ENCODE measurements at regions not wholly inside any gene's neighbourhood (a gene's known extent, or its start where the extent isn't known, plus 50 kb on each side); places are given as distances from the start of the nearest gene placed in this dataset.

DNA sequence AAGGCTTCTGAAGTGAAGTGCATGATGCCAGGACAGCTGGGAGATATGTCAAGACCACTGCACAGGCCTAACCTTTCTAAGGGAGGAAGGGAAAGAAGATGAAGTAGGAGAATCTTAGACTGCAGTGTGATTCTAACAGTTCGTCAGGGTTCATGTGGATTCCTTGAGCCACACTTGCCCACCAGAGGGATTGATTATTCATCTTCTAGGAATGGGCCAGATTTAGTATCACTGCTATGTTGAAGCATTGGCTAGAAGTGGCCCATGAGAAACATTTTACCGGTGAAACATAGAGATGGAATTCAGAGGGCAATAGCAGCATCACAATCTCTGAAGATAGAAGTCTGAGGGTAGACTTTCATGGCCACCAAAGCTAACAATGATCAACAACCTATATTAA lies 550.8 kb upstream of the SLITRK1 start:
- TF ChIP-seq TCF7 (CRISPR knock-in tag; IDR thresholded peaks at IDR 0.05; ENCODE audit: low read depth) (no peak), ATF1 (CRISPR knock-in tag; IDR thresholded peaks at IDR 0.05) (no peak), RELA (CRISPR knock-in tag; IDR thresholded peaks at IDR 0.05; ENCODE audit: borderline replicate concordance) (no peak), NFE2L1 (CRISPR knock-in tag; IDR thresholded peaks at IDR 0.05) (no peak), HMGA2 (CRISPR knock-in tag; IDR thresholded peaks at IDR 0.05) (no peak), JUN (CRISPR knock-in tag; IDR thresholded peaks at IDR 0.05) (no peak), ETV6 (CRISPR knock-in tag; IDR thresholded peaks at IDR 0.05) (no peak)
- TF ChIP-seq, protein P1, sequence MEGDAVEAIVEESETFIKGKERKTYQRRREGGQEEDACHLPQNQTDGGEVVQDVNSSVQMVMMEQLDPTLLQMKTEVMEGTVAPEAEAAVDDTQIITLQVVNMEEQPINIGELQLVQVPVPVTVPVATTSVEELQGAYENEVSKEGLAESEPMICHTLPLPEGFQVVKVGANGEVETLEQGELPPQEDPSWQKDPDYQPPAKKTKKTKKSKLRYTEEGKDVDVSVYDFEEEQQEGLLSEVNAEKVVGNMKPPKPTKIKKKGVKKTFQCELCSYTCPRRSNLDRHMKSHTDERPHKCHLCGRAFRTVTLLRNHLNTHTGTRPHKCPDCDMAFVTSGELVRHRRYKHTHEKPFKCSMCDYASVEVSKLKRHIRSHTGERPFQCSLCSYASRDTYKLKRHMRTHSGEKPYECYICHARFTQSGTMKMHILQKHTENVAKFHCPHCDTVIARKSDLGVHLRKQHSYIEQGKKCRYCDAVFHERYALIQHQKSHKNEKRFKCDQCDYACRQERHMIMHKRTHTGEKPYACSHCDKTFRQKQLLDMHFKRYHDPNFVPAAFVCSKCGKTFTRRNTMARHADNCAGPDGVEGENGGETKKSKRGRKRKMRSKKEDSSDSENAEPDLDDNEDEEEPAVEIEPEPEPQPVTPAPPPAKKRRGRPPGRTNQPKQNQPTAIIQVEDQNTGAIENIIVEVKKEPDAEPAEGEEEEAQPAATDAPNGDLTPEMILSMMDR (IDR thresholded peaks at IDR 0.05) = no peak
- TF ChIP-seq, protein P2, sequence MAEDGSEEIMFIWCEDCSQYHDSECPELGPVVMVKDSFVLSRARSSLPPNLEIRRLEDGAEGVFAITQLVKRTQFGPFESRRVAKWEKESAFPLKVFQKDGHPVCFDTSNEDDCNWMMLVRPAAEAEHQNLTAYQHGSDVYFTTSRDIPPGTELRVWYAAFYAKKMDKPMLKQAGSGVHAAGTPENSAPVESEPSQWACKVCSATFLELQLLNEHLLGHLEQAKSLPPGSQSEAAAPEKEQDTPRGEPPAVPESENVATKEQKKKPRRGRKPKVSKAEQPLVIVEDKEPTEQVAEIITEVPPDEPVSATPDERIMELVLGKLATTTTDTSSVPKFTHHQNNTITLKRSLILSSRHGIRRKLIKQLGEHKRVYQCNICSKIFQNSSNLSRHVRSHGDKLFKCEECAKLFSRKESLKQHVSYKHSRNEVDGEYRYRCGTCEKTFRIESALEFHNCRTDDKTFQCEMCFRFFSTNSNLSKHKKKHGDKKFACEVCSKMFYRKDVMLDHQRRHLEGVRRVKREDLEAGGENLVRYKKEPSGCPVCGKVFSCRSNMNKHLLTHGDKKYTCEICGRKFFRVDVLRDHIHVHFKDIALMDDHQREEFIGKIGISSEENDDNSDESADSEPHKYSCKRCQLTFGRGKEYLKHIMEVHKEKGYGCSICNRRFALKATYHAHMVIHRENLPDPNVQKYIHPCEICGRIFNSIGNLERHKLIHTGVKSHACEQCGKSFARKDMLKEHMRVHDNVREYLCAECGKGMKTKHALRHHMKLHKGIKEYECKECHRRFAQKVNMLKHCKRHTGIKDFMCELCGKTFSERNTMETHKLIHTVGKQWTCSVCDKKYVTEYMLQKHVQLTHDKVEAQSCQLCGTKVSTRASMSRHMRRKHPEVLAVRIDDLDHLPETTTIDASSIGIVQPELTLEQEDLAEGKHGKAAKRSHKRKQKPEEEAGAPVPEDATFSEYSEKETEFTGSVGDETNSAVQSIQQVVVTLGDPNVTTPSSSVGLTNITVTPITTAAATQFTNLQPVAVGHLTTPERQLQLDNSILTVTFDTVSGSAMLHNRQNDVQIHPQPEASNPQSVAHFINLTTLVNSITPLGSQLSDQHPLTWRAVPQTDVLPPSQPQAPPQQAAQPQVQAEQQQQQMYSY (CRISPR knock-in tag; IDR thresholded peaks at IDR 0.05) = no peak
- TF ChIP-seq, protein P3, sequence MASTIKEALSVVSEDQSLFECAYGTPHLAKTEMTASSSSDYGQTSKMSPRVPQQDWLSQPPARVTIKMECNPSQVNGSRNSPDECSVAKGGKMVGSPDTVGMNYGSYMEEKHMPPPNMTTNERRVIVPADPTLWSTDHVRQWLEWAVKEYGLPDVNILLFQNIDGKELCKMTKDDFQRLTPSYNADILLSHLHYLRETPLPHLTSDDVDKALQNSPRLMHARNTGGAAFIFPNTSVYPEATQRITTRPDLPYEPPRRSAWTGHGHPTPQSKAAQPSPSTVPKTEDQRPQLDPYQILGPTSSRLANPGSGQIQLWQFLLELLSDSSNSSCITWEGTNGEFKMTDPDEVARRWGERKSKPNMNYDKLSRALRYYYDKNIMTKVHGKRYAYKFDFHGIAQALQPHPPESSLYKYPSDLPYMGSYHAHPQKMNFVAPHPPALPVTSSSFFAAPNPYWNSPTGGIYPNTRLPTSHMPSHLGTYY (CRISPR knock-in tag; IDR thresholded peaks at IDR 0.05) = no peak
- TF ChIP-seq, protein P4, sequence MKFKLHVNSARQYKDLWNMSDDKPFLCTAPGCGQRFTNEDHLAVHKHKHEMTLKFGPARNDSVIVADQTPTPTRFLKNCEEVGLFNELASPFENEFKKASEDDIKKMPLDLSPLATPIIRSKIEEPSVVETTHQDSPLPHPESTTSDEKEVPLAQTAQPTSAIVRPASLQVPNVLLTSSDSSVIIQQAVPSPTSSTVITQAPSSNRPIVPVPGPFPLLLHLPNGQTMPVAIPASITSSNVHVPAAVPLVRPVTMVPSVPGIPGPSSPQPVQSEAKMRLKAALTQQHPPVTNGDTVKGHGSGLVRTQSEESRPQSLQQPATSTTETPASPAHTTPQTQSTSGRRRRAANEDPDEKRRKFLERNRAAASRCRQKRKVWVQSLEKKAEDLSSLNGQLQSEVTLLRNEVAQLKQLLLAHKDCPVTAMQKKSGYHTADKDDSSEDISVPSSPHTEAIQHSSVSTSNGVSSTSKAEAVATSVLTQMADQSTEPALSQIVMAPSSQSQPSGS (CRISPR knock-in tag; IDR thresholded peaks at IDR 0.05; ENCODE audit: borderline replicate concordance, low read depth) = no peak
- TF ChIP-seq, protein P5, sequence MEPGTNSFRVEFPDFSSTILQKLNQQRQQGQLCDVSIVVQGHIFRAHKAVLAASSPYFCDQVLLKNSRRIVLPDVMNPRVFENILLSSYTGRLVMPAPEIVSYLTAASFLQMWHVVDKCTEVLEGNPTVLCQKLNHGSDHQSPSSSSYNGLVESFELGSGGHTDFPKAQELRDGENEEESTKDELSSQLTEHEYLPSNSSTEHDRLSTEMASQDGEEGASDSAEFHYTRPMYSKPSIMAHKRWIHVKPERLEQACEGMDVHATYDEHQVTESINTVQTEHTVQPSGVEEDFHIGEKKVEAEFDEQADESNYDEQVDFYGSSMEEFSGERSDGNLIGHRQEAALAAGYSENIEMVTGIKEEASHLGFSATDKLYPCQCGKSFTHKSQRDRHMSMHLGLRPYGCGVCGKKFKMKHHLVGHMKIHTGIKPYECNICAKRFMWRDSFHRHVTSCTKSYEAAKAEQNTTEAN (CRISPR knock-in tag; IDR thresholded peaks at IDR 0.05) = no peak
